Germinal center (tissue), 1 donor: ENCODE measurements at regions not wholly inside any gene's neighbourhood (a gene's known extent, or its start where the extent isn't known, plus 50 kb on each side); places are given as distances from the start of the nearest gene placed in this dataset.
"Not testable (repeated sequence)": the region's sequence is repeated elsewhere in the genome, so short reads cannot be mapped to it uniquely, and the experiment has no call there.

Experiments used
- DNase-seq: peaks from one replicate; pipeline ENCODE4 v3.0.0; 2012; ENCODE audit warnings: mixed read lengths, low spot score

DNA sequence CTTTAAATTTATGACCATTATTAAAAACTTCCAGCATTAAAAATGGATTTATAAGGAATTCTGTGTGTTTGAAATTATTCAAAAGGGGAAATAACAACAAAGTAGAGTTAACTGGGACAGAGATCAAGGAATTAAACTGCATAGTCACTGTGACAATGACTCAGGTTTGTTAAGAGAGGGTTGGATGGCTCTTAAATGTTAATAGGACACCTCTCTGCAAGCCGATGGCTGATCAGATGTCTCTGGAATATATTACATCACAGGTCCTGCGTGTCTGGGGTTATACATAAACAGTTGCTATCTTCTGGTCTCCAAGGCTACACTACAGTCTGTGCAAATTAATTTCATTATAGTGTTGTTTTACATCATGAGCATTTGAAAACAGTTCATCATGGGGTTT lies 574.3 kb downstream of the COL12A1 start:
- no peak for DNase-seq

GRCh38 chr6:74626288-74626687 lies 579.6 kb downstream of the COL12A1 start:
- DNase-seq: no peak

DNA sequence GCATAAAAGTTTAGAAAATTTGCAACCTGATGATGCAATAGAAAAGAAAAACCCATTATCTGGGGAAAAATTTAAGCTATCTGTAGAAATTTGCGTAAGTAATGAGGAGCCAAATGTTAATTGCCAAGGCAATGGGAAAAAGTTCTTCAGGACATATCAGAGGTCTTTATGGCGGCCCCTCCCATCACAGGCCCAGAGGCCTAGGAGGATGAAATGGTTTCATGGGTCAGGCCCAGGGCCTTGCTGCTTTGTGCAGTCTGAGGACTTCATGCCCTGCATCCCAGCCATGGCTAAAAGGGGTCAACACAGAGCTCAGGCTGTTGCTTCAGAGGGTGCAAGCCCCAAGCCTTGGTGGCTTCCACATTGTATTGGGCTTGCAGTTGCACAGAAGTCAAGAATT lies 582.8 kb downstream of the COL12A1 start:
- no peak for DNase-seq

DNA sequence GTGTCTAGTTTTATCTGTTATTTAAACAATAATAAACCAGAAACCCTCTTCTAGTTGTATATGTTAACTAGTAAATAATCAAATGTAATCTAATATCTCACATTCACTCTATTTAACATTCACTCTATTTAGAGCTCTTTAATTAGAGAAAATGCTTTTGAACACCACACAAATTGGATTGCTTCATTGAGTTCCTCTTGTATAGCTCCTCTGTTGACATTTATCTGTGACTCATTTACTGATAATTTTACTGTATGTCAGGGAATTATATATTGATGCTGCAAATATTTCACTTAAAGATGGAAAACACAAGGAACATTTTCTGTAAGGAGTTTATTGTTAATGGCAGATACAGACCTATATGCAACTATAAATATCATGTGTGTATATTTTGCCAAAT lies 594.6 kb downstream of the COL12A1 start:
- DNase-seq: no peak

GRCh38 chr6:74610352-74610751 lies 595.5 kb downstream of the COL12A1 start:
- no peak for DNase-seq

GRCh38 chr6:74609871-74610270 lies 596.0 kb downstream of the COL12A1 start:
- DNase-seq: no peak

- no peak for DNase-seq
These were observed 597.9 kb downstream of the COL12A1 start for GRCh38 chr6:74607934-74608333.

- DNase-seq: no peak
These were observed 598.4 kb downstream of the COL12A1 start for GRCh38 chr6:74607468-74607867.

- no peak for DNase-seq
These were observed 599.2 kb downstream of the COL12A1 start for GRCh38 chr6:74606582-74607071.

GRCh38 chr6:74605922-74606581 lies 599.8 kb downstream of the COL12A1 start:
- DNase-seq: no peak

GRCh38 chr6:74604279-74604678 lies 601.6 kb downstream of the COL12A1 start:
- DNase-seq: no peak

GRCh38 chr6:74603322-74604076 lies 602.4 kb downstream of the COL12A1 start:
- DNase-seq: no peak

- no peak for DNase-seq
These were observed 603.6 kb downstream of the COL12A1 start for GRCh38 chr6:74602206-74602605.

DNA sequence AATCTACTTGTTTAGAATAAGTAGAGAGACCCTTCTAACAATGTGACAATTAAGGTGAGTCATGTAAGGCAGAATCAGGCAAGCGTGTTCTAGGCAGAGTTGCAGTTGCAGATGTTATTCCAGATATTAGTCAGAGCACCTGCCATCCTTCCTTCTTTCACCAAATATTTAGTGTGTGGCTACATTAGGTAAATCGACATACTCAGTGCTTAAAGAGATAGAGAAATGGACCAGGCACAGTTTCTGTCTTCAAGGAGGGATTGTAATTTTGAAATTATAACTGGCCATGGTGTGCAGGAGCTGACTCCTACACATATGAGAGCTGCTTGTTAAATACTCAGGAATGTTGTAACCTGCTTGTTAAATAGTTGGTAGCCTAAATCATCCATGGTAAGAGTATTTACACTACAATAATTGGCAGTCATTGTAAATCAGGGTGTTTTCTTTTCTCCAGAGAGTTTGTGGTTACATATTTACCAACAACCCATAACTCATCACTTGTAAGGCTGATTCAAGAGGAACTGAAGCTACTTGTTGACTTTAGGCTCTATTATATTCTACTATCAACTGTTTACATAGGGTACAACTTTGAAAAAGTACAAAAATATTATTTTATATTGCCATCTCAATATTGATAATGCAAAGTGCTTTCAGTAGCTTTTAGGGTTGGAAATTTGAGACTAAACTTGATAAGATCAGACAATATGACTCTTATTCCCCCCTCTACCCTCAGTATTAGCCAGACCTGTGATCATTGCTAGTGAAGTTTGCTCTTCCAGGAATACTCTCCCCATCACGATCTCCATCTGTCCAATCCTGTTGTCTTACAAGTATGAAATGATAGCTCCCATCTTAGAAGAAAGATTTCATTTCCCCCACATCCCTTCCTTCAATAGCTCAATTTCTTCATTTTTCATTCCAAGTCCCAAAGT lies 607.1 kb downstream of the COL12A1 start:
- DNase-seq: no peak

GRCh38 chr6:74597840-74598239 lies 608.0 kb downstream of the COL12A1 start:
- no peak for DNase-seq

- DNase-seq: no peak
These were observed 608.6 kb downstream of the COL12A1 start for GRCh38 chr6:74597266-74597665.

DNA sequence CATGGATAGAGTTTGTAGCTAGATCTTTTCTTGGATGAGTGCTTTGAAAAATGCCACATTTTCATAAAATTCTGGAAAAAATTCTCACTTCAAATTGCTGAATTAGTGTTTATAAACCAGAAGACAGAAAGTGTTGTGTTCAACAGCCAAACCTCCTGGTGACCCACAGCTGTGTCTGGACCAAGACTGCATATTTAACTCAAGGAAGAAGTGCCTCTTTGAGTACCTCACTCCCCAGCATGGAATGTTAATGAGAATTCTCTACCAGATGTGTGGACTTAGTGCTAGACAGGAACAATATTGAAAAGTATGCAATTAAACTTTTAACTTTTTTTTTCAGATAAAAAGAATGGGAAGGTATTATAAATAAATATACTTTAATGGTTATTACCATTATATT lies 609.3 kb downstream of the COL12A1 start:
- no peak for DNase-seq

DNA sequence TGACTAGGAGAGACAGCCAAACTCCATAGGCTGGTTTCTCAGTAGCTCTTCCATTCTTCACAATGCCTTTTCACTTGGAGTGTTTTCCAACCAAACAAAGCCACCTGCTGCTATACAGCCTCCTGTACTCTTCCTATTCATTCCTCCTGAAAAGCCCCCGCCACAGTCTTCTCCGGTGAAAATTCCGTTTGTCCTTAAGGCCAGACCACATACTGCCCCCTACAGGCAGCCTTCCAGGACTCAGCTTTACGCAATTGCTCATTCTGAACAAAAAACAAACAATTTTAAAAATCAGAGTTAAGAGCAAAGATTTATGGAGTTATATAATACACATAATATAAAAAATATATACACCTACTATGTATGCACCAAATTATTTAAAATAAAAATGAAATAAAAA lies 611.5 kb downstream of the COL12A1 start:
- not testable (repeated sequence) for DNase-seq

- DNase-seq: no peak
These were observed 617.6 kb downstream of the COL12A1 start for GRCh38 chr6:74588094-74588832.

DNA sequence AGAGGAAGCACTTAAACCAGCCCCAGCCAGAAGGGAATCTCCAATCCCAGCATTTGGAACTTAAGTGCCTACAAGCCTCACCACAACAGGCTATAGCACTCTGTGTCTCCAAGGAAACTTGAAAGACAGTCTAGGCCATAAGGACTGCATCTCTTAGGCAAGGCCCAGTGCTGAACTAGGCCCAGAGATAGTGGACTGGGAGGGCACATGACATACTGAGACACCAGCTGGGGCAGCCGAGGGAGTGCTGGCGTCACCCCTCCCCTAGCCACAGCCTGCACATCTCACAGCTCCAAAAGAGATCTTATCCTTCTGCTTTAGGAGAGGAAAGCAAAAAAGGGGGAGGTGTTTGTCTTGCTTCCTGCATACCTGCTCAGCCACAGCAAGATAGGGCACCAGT lies 618.5 kb downstream of the COL12A1 start:
- DNase-seq: no peak

- DNase-seq: no peak
These were observed 620.1 kb downstream of the COL12A1 start for GRCh38 chr6:74585753-74586152.

DNA sequence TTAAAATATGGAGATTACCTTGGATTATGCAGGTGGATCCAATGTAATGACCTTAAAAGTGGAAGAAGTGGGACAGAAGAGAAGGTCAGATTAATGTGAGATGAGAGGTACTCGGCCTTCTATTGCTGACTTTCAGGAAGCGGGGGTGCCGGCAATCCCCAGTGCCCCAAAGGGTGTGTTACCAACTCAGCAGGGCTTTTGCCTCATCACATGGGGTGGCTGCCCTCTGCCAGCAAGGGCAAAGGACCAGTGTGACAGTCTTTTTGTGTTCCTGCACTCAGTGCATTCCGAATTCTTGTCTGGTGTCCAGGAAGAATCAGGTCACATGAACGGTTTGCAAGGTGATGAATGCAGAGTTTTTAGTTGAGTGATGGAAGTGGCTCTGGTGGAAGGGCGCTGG lies 624.2 kb downstream of the COL12A1 start:
- DNase-seq: no peak
